LNCaP clone FGC (cell line): ENCODE measurements at regions not wholly inside any gene's neighbourhood (a gene's known extent, or its start where the extent isn't known, plus 50 kb on each side); places are given as distances from the start of the nearest gene placed in this dataset.
"Not testable (repeated sequence)": the region's sequence is repeated elsewhere in the genome, so short reads cannot be mapped to it uniquely, and the experiment has no call there.

ENCODE experiments used
- DNase-seq: peaks from one replicate; pipeline ENCODE4 v3.0.0-alpha.2; 2011; ENCODE audit warnings: low read depth
- H3K4me3 ChIP-seq: 2 replicates; pipeline ENCODE4 v1.5.1; 2011; ENCODE audit warnings: mild to moderate bottlenecking, low read depth, low read length, control low read depth
- TF ChIP-seq, protein P1 (sequence below): IDR thresholded peaks from 2 replicates; pipeline ENCODE4 v1.5.1; 2012; ENCODE audit warnings: mild to moderate bottlenecking; ENCODE audit not compliant: control insufficient read depth, insufficient read depth; ENCODE audit errors: extremely low read depth

DNA sequence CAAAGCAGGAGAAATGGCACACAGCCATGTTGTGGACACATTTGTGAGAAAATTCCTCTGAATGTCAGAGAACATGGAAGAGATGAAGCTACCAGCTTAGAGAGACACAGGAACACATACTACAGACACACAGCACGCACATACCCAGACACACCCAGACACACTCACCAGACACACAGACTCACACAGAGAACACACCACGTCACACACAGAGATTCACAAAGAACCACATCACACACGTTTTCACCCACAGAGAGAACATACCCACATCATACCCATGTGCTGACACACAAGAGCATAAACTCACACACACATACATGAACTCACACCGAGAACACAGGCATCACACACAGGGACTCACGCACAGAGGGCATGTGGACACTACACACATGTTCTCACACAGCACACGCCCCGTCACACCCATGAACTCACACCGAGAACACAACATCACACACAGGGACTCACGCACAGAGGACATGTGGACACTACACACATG lies 124.9 kb downstream of the METRNL start:
- no peak overlapping the region for H3K4me3 ChIP-seq
- TF ChIP-seq, protein P1, sequence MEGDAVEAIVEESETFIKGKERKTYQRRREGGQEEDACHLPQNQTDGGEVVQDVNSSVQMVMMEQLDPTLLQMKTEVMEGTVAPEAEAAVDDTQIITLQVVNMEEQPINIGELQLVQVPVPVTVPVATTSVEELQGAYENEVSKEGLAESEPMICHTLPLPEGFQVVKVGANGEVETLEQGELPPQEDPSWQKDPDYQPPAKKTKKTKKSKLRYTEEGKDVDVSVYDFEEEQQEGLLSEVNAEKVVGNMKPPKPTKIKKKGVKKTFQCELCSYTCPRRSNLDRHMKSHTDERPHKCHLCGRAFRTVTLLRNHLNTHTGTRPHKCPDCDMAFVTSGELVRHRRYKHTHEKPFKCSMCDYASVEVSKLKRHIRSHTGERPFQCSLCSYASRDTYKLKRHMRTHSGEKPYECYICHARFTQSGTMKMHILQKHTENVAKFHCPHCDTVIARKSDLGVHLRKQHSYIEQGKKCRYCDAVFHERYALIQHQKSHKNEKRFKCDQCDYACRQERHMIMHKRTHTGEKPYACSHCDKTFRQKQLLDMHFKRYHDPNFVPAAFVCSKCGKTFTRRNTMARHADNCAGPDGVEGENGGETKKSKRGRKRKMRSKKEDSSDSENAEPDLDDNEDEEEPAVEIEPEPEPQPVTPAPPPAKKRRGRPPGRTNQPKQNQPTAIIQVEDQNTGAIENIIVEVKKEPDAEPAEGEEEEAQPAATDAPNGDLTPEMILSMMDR: no peak
- no peak for DNase-seq

DNA sequence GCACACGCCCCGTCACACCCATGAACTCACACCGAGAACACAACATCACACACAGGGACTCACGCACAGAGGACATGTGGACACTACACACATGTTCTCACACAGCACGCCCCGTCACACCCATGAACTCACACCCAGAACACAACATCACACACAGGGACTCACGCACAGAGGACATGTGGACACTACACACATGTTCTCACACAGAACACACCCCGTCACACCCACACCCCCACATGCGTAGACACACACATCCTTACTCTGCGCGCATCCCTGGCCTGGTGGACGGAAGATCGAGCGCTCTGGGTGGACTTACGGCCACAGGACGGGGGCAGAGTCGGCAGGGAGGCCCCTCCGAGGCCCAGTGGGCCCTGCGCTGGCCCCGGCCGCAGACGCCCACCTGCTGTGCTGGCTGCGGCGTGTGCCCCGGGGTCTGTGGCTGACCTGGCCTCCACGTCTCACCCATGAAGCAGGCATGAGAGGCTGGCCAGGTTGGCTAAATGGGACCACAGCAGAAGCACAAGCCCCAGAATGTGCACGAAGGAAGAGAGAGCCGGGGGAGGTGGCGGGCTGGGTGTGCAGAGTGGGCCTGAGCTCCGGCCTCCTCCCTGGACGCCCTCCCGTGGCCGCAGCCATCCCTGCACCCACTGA lies 125.5 kb downstream of the METRNL start:
- not testable (repeated sequence) for H3K4me3 ChIP-seq, DNase-seq

DNA sequence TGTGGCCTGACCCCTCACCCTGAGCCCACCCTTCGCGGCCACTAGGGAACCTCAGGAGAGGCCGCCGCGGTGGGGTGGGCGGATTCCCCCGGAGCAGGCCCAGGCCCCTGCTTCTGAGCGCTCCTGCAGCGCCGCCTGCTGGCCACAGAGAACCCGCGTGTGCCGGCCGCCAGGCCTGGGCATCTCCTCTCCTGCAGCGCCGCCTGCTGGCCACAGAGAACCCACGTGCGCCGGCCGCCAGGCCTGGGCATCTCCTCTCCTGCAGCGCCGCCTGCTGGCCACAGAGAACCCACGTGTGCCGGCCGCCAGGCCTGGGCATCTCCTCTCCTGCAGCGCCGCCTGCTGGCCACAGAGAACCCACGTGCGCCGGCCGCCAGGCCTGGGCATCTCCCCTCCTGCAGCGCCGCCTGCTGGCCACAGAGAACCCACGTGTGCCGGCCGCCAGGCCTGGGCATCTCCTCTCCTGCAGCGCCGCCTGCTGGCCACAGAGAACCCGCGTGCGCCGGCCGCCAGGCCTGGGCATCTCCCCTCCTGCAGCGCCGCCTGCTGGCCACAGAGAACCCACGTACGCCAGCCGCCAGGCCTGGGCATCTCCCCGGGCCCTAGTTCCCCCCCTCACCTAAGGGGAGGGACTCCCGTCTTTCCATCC lies 126.1 kb downstream of the METRNL start:
- DNase-seq, H3K4me3 ChIP-seq: not testable (repeated sequence)
- TF ChIP-seq, protein P1: peak; percentile 54

DNA sequence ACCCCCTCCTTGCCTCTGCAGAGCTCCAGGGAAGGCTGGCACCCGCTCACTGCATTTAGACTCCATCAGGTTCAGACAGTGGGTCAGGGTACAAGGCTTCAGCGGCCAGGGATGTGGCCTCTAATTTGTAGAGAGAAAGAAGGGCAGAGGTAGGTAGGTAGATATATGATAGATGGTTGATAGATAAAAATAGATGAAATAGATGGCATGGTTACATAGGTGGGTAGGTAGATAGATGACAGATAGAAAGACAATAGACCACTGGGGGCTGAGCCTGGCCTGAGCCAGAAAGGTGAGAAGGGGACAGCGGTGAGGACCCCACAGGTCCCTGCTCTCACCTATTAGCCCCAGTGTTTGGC lies 126.6 kb downstream of the METRNL start:
- DNase-seq, H3K4me3 ChIP-seq: not testable (repeated sequence)

DNA sequence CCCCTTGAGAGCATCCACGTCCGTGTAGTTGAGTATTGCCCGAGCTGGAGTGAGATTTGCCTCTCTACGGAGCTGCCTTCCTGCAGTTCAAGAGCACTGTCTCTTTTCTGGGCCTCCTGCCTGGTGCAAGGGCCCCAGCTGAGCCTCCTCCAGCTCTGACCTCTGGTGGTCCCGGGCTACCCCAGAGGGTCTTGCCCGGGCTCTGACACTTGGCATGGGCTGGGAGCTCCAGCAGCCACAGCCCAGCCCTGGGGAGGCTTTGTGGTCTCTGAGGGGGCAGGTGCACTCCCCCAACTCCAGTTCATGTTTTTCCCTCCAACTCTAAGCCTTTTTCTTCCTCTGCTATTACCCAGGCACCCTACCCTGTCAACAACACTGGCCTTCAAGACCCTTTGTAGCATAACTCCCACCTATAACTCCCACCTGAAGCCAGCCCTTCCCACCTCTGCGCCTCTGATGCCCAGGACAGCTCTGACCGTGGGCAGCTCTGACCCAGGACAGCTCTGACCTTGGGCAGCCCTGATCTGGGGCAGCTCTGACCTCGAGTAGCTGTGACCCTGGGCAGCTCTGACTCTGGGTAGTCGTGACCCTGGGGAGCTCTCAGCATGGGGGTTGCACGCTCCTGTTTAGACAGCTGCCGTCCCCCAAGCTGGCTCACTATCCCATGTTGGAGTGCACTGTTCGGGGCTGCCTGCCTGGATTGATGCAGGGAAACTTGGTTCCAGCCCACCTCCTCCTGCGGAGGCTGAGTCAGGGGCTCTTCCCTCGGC lies 127.6 kb downstream of the METRNL start:
- H3K4me3 ChIP-seq, DNase-seq: not testable (repeated sequence)

DNA sequence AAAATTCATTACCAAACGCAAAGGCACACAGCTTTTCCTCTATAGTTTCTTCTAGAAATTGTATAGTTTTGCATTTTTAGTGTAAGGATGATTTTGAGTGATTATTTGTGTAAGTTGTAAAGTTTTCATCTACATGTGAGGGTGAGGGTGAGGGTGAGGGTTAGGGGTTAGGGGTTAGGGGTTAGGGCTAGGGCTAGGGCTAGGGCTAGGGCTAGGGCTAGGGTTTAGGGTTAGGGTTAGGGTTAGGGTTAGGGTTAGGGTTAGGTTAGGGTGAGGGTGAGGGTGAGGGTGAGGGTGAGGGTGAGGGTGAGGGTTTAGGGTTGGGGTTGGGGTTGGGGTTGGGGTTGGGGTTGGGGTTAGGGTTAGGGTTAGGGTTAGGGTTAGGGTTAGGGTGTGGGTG lies 167.6 kb downstream of the METRNL start:
- H3K4me3 ChIP-seq: not testable (repeated sequence)
- peak; percentile 7 for DNase-seq
